ENCODE measurements at regions not wholly inside any gene's neighbourhood (a gene's known extent, or its start where the extent isn't known, plus 50 kb on each side); places are given as distances from the start of the nearest gene placed in this dataset.

- no peaks in the 10 kb centered on the region for H3K9me3 ChIP-seq (ENCODE audit: control insufficient read depth, insufficient read depth, low read depth, low read length)
- no peak for ATAC-seq
- no peak overlapping the region for H3K27ac ChIP-seq (ENCODE audit: low read length)
- H3K4me1 ChIP-seq (ENCODE audit: control insufficient read depth, insufficient read depth, low read length): no peaks in the 10 kb centered on the region
- in situ Hi-C loops (cut with HindIII; ENCODE audit: low pct_unique_long_range_greater_than_20kb, low sequenced_read_pairs) (no loop called here), intact Hi-C loops (cut with micrococcal nuclease; ENCODE audit: unreplicated experiment) (no loop called here)
- CTCF ChIA-PET: no interaction called here
- POLR2A ChIA-PET: interaction anchor here (0.7 kb wide), 1 partner anchor 290 kb away, joined by 4 read pairs; no protein-coding TSS in a partner anchor
- TF ChIP-seq TCF7L2 (IDR thresholded peaks at IDR 0.05; ENCODE audit: low read depth, low read length): no peak
- TF ChIP-seq, protein P1, sequence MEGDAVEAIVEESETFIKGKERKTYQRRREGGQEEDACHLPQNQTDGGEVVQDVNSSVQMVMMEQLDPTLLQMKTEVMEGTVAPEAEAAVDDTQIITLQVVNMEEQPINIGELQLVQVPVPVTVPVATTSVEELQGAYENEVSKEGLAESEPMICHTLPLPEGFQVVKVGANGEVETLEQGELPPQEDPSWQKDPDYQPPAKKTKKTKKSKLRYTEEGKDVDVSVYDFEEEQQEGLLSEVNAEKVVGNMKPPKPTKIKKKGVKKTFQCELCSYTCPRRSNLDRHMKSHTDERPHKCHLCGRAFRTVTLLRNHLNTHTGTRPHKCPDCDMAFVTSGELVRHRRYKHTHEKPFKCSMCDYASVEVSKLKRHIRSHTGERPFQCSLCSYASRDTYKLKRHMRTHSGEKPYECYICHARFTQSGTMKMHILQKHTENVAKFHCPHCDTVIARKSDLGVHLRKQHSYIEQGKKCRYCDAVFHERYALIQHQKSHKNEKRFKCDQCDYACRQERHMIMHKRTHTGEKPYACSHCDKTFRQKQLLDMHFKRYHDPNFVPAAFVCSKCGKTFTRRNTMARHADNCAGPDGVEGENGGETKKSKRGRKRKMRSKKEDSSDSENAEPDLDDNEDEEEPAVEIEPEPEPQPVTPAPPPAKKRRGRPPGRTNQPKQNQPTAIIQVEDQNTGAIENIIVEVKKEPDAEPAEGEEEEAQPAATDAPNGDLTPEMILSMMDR (IDR thresholded peaks at IDR 0.05): no peak
- TF ChIP-seq POLR2AphosphoS5 (IDR thresholded peaks at IDR 0.05; ENCODE audit: low read depth, low read length): no peak
- TF ChIP-seq SIN3A (IDR thresholded peaks at IDR 0.05; ENCODE audit: borderline replicate concordance, insufficient read depth, low read depth, low read length): no peak
- TF ChIP-seq, protein P2, sequence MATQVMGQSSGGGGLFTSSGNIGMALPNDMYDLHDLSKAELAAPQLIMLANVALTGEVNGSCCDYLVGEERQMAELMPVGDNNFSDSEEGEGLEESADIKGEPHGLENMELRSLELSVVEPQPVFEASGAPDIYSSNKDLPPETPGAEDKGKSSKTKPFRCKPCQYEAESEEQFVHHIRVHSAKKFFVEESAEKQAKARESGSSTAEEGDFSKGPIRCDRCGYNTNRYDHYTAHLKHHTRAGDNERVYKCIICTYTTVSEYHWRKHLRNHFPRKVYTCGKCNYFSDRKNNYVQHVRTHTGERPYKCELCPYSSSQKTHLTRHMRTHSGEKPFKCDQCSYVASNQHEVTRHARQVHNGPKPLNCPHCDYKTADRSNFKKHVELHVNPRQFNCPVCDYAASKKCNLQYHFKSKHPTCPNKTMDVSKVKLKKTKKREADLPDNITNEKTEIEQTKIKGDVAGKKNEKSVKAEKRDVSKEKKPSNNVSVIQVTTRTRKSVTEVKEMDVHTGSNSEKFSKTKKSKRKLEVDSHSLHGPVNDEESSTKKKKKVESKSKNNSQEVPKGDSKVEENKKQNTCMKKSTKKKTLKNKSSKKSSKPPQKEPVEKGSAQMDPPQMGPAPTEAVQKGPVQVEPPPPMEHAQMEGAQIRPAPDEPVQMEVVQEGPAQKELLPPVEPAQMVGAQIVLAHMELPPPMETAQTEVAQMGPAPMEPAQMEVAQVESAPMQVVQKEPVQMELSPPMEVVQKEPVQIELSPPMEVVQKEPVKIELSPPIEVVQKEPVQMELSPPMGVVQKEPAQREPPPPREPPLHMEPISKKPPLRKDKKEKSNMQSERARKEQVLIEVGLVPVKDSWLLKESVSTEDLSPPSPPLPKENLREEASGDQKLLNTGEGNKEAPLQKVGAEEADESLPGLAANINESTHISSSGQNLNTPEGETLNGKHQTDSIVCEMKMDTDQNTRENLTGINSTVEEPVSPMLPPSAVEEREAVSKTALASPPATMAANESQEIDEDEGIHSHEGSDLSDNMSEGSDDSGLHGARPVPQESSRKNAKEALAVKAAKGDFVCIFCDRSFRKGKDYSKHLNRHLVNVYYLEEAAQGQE (IDR thresholded peaks at IDR 0.05; ENCODE audit: insufficient read depth in 1 of 2, low read depth in 2 of 2, low read length in 1 of 2): no peak
- BruUV-seq (replicated peaks): no TSS peak
- no peaks in the 10 kb centered on the region for H3K36me3 ChIP-seq (ENCODE audit: control insufficient read depth, insufficient read depth, low read length)
- no peak overlapping the region for H3K4me3 ChIP-seq (ENCODE audit: low read depth in 2 of 2, low read length in 2 of 2)
- H3K27me3 ChIP-seq (ENCODE audit: control insufficient read depth, insufficient read depth, low read length): no peaks in the 10 kb centered on the region
- no peak for DNase-seq (ENCODE audit: low read depth, low spot score)
These were observed 407.5 kb upstream of the CLEC14A start for GRCh38 chr14:38663382-38663781.

DNA sequence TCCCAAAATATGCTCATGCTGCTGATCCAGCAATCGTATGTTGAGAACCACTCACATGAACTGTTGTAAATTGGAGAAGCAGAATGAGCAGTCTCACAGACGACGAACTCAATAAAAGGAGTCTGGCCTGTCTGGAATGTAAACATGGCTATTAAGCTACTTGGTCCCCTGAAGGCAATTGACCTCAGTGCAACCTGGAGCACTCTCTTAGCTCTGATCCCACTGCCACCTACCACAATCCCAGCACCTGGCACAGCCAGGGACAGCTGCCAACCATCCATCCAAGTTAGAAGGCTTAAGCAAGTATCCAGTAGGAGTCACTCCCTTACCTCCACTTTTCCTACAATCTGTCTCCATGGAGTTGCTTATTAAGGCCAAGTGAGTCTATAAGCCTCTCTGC, 406.9 kb upstream of the CLEC14A start:
- no TSS peak for BruUV-seq (replicated peaks)
- no peak for ATAC-seq
- ChIA-PET POLR2A (no interaction called here), CTCF (no interaction called here)
- intact Hi-C loops (cut with micrococcal nuclease; ENCODE audit: unreplicated experiment) (no loop called here), in situ Hi-C loops (cut with HindIII; ENCODE audit: low pct_unique_long_range_greater_than_20kb, low sequenced_read_pairs) (no loop called here)
- TF ChIP-seq POLR2AphosphoS5 (IDR thresholded peaks at IDR 0.05; ENCODE audit: low read depth, low read length) (no peak), SIN3A (IDR thresholded peaks at IDR 0.05; ENCODE audit: borderline replicate concordance, insufficient read depth, low read depth, low read length) (no peak), TCF7L2 (IDR thresholded peaks at IDR 0.05; ENCODE audit: low read depth, low read length) (no peak)
- TF ChIP-seq, protein P1 (IDR thresholded peaks at IDR 0.05): no peak
- TF ChIP-seq, protein P2 (IDR thresholded peaks at IDR 0.05; ENCODE audit: insufficient read depth in 1 of 2, low read depth in 2 of 2, low read length in 1 of 2): no peak
- H3K4me3 ChIP-seq (ENCODE audit: low read depth in 2 of 2, low read length in 2 of 2): no peak overlapping the region
- H3K27me3 ChIP-seq (ENCODE audit: control insufficient read depth, insufficient read depth, low read length): no peaks in the 10 kb centered on the region
- no peak overlapping the region for H3K27ac ChIP-seq (ENCODE audit: low read length)
- no peak for DNase-seq (ENCODE audit: low read depth, low spot score)
- H3K36me3 ChIP-seq (ENCODE audit: control insufficient read depth, insufficient read depth, low read length): no peaks in the 10 kb centered on the region
- no peaks in the 10 kb centered on the region for H3K9me3 ChIP-seq (ENCODE audit: control insufficient read depth, insufficient read depth, low read depth, low read length)
- no peaks in the 10 kb centered on the region for H3K4me1 ChIP-seq (ENCODE audit: control insufficient read depth, insufficient read depth, low read length)

All from Panc1 (cell line).